Midbrain (tissue), 1 donor: ENCODE measurements at regions not wholly inside any gene's neighbourhood (a gene's known extent, or its start where the extent isn't known, plus 50 kb on each side); places are given as distances from the start of the nearest gene placed in this dataset.
"Not testable (repeated sequence)": the region's sequence is repeated elsewhere in the genome, so short reads cannot be mapped to it uniquely, and the experiment has no call there.

Source experiments
- DNase-seq: peaks from one replicate; lab custom pipeline; 2025; lab: John Stamatoyannopoulos, UW

GRCh38 chr7:34392972-34393371, 265.0 kb upstream of the NPSR1 start:
- DNase-seq: no peak

- no peak for DNase-seq
These were observed 261.5 kb upstream of the NPSR1 start for GRCh38 chr7:34396437-34397064.

GRCh38 chr7:34401776-34402175, 256.2 kb upstream of the NPSR1 start:
- DNase-seq: no peak

- no peak for DNase-seq
These were observed 251.0 kb upstream of the NPSR1 start for GRCh38 chr7:34406848-34407530.

GRCh38 chr7:34407586-34407985, 250.4 kb upstream of the NPSR1 start:
- DNase-seq: no peak

GRCh38 chr7:34417781-34418180, 240.2 kb upstream of the NPSR1 start:
- DNase-seq: no peak

GRCh38 chr7:34421526-34421925, 236.5 kb upstream of the NPSR1 start:
- DNase-seq: no peak

- no peak for DNase-seq
These were observed 232.8 kb upstream of the NPSR1 start for GRCh38 chr7:34425194-34425593.

GRCh38 chr7:34425631-34426384, 232.2 kb upstream of the NPSR1 start:
- DNase-seq: no peak

GRCh38 chr7:34430456-34430855, 227.6 kb upstream of the NPSR1 start:
- DNase-seq: no peak

GRCh38 chr7:34438436-34438835, 219.6 kb upstream of the NPSR1 start:
- DNase-seq: no peak

GRCh38 chr7:34445653-34446052, 212.4 kb upstream of the NPSR1 start:
- DNase-seq: no peak

- not testable (repeated sequence) for DNase-seq
These were observed 209.5 kb upstream of the NPSR1 start for GRCh38 chr7:34448531-34448930.

- DNase-seq: no peak
These were observed 208.3 kb upstream of the NPSR1 start for GRCh38 chr7:34449765-34450164.

GRCh38 chr7:34451183-34451582, 206.8 kb upstream of the NPSR1 start:
- DNase-seq: no peak

GRCh38 chr7:34451923-34452322, 206.1 kb upstream of the NPSR1 start:
- no peak for DNase-seq

GRCh38 chr7:34452363-34452762, 205.7 kb upstream of the NPSR1 start:
- no peak for DNase-seq

- no peak for DNase-seq
These were observed 204.9 kb upstream of the NPSR1 start for GRCh38 chr7:34453150-34453549.

- DNase-seq: no peak
These were observed 203.6 kb upstream of the NPSR1 start for GRCh38 chr7:34454381-34454780.

- no peak for DNase-seq
These were observed 200.7 kb upstream of the NPSR1 start for GRCh38 chr7:34457329-34457728.

GRCh38 chr7:34463830-34464229, 194.2 kb upstream of the NPSR1 start:
- no peak for DNase-seq

GRCh38 chr7:34471844-34472243, 186.2 kb upstream of the NPSR1 start:
- no peak for DNase-seq

- no peak for DNase-seq
These were observed 171.6 kb upstream of the NPSR1 start for GRCh38 chr7:34486371-34486770.
